Naive B cell (primary cell): ENCODE measurements at regions not wholly inside any gene's neighbourhood (a gene's known extent, or its start where the extent isn't known, plus 50 kb on each side); places are given as distances from the start of the nearest gene placed in this dataset.

Experiments
- ATAC-seq, 2 donors: fragments of 150-1000 bp; cut with Tn5 transposase; 2 replicates each; pipeline ENCODE4 v1.10.0; 2021; ENCODE audit warnings: low read depth in 2 of 2, mild to moderate bottlenecking in 2 of 2, moderate library complexity in 2 of 2
- DNase-seq: peaks from one replicate; pipeline ENCODE4 v3.0.0; 2022
- H3K27ac Mint-ChIP-seq, 6 donors: one replicate each; pipeline ENCODE4 v1.8.0; 2020 to 2022; ENCODE audit warnings: mild to moderate bottlenecking in 6 of 6, mixed read lengths in 6 of 6, moderate library complexity in 5 of 6, inconsistent platforms in 2 of 6
- H3K27me3 Mint-ChIP-seq, 3 donors: one replicate each; pipeline ENCODE4 v1.8.0; 2021 to 2022; ENCODE audit warnings: mixed read lengths in 3 of 3, mild to moderate bottlenecking in 1 of 3
- H3K36me3 Mint-ChIP-seq, 2 donors: one replicate each; pipeline ENCODE4 v1.8.0; 2020 to 2022; ENCODE audit warnings: mixed read lengths in 2 of 2, inconsistent platforms in 1 of 2, mild to moderate bottlenecking in 1 of 2
- H3K4me1 Mint-ChIP-seq, 3 donors: one replicate each; pipeline ENCODE4 v1.8.0; 2020 to 2022; ENCODE audit warnings: mixed read lengths in 3 of 3, inconsistent platforms in 1 of 3, mild to moderate bottlenecking in 1 of 3, moderate library complexity in 1 of 3
- H3K4me3 Mint-ChIP-seq, 8 donors: one replicate each; pipeline ENCODE4 v1.8.0; 2020 to 2022; ENCODE audit warnings: mild to moderate bottlenecking in 8 of 8, mixed read lengths in 8 of 8, moderate library complexity in 8 of 8, inconsistent platforms in 2 of 8
- H3K9me3 Mint-ChIP-seq, 7 donors: one replicate each; pipeline ENCODE4 v1.8.0; 2020 to 2022; ENCODE audit warnings: mixed read lengths in 7 of 7, mild to moderate bottlenecking in 5 of 7, inconsistent platforms in 2 of 7, moderate library complexity in 1 of 7

DNA sequence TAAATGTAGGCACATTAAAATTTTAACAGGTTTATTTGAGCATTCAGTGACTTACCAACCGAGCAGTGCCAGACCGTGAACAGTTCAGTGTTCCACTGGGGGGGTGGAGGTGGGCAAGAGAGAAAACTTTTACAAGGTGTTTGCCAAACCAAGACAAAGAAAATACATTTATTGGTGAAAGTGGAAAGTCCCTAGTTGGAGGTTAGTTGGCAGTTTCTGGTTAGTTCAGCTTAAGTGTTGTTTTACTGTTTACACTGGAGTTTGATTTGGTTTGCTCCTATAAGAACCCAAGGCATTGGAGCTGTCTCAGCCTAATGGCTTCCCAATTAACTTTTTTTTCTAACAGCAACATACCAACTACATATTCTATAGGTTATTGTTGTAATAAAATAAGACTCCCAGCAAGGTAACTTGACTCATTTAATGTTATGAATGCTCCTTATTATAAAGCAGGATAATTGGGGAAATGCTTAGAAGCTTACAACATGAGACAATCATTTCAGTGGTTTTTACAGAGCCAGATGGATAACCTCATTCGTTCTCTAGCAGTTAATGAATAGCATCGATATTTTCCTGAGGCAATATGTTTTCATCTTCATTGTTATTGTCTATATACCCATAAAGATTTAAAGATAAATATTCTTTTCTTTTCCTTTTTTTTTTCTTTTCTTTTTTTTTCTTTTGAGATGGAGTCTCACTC is 115.8 kb downstream of the ETNK1 start:
- no peaks in the 10 kb centered on the region for H3K4me1 Mint-ChIP-seq
- no peaks in the 10 kb centered on the region for H3K36me3 Mint-ChIP-seq
- H3K9me3 Mint-ChIP-seq, result peaks cover 0 to 3% (median 0%) of the 10 kb centered on the region in 7 donors
- ATAC-seq (no peak), DNase-seq (no peak)
- no peaks in the 10 kb centered on the region for H3K27me3 Mint-ChIP-seq
- H3K4me3 Mint-ChIP-seq, result no peak overlapping the region
- H3K27ac Mint-ChIP-seq, result no peak overlapping the region

DNA sequence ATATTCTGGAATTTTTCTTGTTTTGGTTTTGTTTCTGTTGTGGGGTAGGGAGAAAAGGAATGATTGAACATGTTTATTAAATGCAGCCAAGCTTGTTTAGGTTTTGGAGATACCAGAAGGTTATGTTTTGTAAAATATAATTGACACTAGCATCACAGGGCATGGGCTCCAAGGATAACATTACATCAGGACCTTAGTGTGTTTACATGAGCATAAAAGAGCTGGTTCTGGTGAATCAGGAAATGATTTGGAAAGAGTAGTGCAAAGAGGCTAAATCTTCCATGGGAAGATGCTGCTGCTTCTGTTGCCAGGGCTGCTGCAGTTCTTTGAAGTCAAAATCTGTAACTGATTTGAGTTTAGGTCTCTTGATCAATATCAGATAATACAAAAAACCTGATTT is 118.7 kb downstream of the ETNK1 start:
- no peaks in the 10 kb centered on the region for H3K36me3 Mint-ChIP-seq
- peaks cover 0 to 5% (median 0%) of the 10 kb centered on the region in 3 donors for H3K27me3 Mint-ChIP-seq
- H3K9me3 Mint-ChIP-seq, result no peaks in the 10 kb centered on the region
- no peak overlapping the region for H3K27ac Mint-ChIP-seq
- no peak for ATAC-seq
- no peaks in the 10 kb centered on the region for H3K4me1 Mint-ChIP-seq
- no peak for DNase-seq
- H3K4me3 Mint-ChIP-seq, result no peak overlapping the region

DNA sequence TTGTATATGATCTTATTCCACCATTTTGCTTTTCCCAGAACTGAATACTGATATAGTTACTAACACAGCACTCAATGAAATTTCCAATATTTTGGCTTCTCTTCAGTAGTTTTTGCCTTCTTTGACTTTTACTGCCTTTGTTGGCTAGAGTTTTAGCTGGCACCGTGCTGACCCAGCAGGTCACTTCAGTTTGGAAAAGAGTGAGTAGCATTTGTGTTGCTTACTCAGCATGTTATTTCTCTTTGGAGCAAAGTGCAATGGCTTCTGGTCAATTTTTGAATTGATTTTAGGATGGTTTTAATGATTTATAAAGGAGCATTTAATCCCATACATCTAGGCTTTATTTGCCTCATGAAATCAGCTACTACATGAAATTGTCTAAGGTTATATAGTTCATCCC is 119.2 kb downstream of the ETNK1 start:
- no peak for DNase-seq
- no peak for ATAC-seq
- Mint-ChIP-seq H3K36me3 (no peaks in the 10 kb centered on the region), H3K4me1 (no peaks in the 10 kb centered on the region), H3K27ac (no peak overlapping the region), H3K4me3 (no peak overlapping the region), H3K27me3 (peaks cover 0 to 5% (median 0%) of the 10 kb centered on the region in 3 donors), H3K9me3 (no peaks in the 10 kb centered on the region)

DNA sequence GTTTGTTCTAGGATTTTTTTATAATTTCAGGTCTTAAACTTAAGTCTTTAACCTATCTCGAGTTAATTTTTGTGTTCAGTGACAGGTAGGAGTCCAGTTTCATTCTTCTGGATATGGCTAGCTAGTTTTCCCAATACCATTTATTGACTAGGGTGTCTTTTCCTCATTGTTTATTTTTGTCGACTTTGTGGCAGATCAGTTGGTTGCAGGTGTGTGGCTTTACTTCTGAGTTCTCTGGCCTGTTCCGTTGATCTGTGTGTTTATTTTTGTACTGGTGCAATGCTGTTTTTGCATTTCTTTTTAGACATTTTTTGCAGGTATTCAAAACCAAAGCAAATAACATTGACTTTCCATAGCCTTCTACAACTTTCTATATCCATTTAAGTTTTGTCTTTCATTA is 121.7 kb downstream of the ETNK1 start:
- H3K9me3 Mint-ChIP-seq, result no peaks in the 10 kb centered on the region
- no peak for ATAC-seq

DNA sequence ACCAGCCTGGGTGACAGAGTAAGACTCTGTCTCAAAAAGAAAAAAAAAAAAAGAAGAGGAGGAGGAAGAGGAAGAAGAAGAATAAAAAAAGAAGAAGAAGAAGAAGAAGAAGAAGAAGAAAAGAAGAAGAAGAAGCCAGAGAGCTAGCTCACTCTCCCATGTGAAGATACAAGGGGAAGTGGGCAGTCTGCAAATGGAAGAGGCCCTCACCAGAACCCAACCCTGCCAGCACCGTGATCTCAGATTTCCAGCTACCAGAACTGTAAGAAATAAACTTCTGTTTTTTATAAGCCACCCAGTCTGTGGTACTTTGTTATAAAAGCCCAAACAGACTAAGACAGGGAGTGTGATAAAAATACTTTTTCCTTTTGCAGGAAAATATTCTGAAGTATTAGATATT is 130.7 kb downstream of the ETNK1 start:
- no peak overlapping the region for H3K27ac Mint-ChIP-seq
- no peaks in the 10 kb centered on the region for H3K36me3 Mint-ChIP-seq
- no peaks in the 10 kb centered on the region for H3K4me1 Mint-ChIP-seq
- DNase-seq, result no peak
- no peak for ATAC-seq
- H3K9me3 Mint-ChIP-seq, result peaks cover 4 to 33% (median 8%) of the 10 kb centered on the region in 7 donors
- peak overlapping the region in 1 of 8 donors; percentile 23 for H3K4me3 Mint-ChIP-seq
- peaks cover 0 to 5% (median 0%) of the 10 kb centered on the region in 3 donors for H3K27me3 Mint-ChIP-seq

More for the DNA sequence above, 121.7 kb downstream of the ETNK1 start:
- Mint-ChIP-seq H3K27me3 (peaks cover 0 to 5% (median 0%) of the 10 kb centered on the region in 3 donors), H3K4me1 (no peaks in the 10 kb centered on the region), H3K27ac (no peak overlapping the region), H3K36me3 (no peaks in the 10 kb centered on the region), H3K4me3 (no peak overlapping the region)
- DNase-seq, result no peak

DNA sequence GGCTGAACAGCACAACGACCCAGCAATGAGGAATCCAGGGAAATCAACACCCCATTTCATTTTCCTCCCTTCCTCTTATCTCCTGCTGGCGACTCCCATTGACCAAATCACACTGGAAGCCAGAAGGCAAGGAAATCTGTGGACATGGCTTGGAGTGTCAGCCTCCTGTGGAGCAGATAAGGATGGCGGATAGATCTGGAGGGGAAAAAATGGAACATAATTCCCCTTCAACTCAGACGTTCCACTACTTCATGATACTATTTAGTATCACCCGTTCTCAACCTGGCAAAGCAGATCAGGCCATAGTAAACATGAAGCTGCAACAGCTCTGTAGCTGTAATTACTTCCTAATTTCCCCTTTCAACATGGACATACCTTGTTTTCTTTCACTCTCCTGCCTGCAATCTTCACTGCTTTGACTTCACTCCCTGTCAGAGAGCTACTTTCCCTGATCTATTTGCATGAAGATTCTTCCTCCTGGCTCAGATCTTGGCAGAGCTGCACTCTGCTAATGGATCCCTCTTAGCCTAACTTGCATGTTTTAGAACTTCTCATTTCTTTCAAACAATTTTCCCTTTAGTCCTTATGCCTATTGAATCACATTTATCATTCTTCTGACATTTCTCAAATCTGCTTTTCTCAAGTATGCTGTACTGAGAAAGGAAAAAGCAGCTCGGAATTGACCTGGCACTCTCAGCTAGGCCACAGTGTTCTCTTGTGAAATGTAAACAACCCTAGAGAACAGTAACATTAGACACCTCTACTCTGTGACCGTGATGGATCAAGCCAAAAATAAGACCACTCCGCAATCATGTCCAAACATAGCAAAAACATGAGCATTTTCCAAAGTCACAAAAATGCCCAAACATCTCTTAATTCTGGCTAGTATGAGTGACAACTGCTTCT is 135.1 kb downstream of the ETNK1 start:
- no peaks in the 10 kb centered on the region for H3K4me1 Mint-ChIP-seq
- H3K4me3 Mint-ChIP-seq, result no peak overlapping the region
- ATAC-seq (no peak), DNase-seq (no peak)
- H3K36me3 Mint-ChIP-seq, result no peaks in the 10 kb centered on the region
- peaks cover 2 to 19% (median 4%) of the 10 kb centered on the region in 7 donors for H3K9me3 Mint-ChIP-seq
- no peak overlapping the region for H3K27ac Mint-ChIP-seq
- no peaks in the 10 kb centered on the region for H3K27me3 Mint-ChIP-seq

DNA sequence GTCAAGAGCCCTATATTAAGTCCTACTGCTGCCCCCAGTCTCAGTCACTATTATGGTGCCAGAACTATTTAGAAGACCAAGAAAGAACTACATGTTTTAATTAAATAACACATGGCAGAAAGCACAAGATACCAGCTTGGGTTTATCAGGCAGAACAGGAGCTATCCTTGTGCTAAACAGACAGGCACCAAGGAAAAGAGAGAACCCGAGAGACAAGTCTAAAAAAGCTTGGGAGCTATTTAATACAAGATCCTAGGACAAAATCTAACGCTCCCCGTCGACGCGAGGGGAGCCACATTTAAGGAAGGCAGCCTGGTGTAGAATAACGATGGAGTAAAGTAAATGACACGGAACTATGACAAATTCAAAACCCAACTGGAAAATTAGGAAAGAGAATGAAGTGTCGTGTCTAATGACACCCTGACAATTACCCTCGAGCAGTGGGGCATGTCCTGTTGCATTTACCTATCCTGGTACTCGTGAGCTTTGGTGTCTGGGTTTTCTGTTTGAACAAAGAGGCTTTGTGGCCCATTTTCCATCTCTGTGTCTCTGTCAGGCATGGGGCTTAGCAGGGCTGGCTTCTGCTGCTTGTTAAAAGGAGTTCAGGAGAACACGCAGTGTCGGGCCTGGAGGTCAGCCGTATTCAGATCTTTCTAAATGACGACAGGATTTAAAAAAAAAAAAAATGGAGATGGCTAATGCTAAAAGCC is 140.6 kb downstream of the ETNK1 start:
- Mint-ChIP-seq H3K4me1 (no peaks in the 10 kb centered on the region), H3K27me3 (no peaks in the 10 kb centered on the region), H3K27ac (peak overlapping the region in 2 of 6 donors; percentile 12 to 22), H3K36me3 (no peaks in the 10 kb centered on the region), H3K4me3 (no peak overlapping the region), H3K9me3 (peaks cover 0 to 3% (median 0%) of the 10 kb centered on the region in 7 donors)
- ATAC-seq, result no peak
- DNase-seq, result no peak

DNA sequence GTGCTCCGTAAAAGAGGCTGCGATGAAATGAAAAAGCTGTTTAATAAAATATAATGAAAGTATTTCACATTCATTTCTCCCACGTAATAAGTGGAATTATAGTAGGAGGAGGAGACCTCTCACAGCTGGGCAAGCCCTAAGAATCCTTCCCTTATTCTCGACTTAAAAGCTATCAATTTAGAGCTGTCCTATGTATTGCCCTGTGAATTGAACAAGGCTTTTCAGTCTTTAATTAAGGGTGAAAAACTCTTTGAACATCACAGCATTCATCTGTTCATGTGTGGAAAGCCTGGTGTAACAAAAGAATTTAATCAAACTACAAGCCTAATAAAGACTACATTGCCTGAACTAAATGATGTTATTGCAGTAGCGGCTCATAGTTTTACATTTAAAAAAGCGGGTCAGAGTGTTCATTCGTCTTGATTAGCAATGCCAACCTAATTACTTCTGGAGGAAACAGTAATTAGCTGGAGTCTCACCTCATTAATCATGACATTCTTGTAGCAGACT is 142.0 kb downstream of the ETNK1 start:
- ATAC-seq, result no peak
- H3K36me3 Mint-ChIP-seq, result no peaks in the 10 kb centered on the region
- H3K27ac Mint-ChIP-seq, result no peak overlapping the region
- DNase-seq, result no peak
- no peak overlapping the region for H3K4me3 Mint-ChIP-seq
- no peaks in the 10 kb centered on the region for H3K4me1 Mint-ChIP-seq
- H3K27me3 Mint-ChIP-seq, result no peaks in the 10 kb centered on the region
- H3K9me3 Mint-ChIP-seq, result no peaks in the 10 kb centered on the region

DNA sequence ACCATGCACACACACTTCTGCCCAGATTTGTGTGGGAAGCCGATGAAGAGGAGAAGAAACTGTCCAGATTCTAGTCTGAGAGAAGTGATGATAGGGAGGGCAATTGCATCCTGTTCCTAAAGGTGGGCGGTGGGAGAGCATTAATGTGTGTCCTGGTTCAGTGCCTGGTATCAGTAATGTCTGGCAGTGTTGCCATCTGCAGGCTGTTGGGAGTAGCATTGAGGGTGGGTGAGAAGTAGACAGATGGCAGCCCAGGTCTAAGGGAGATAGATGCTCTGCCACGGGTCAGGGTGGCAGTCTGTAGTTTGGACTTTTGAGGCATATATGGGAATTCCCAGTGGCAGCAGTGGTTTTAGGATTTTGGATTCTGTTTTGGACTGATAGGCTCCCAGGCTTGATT is 156.4 kb downstream of the ETNK1 start:
- ATAC-seq (no peak), DNase-seq (no peak)
- peak overlapping the region in 1 of 8 donors; percentile 6 for H3K4me3 Mint-ChIP-seq
- H3K27ac Mint-ChIP-seq, result no peak overlapping the region
- H3K4me1 Mint-ChIP-seq, result no peaks in the 10 kb centered on the region
- peaks cover 0 to 13% (median 6%) of the 10 kb centered on the region in 3 donors for H3K27me3 Mint-ChIP-seq
- peaks cover 0 to 6% of the 10 kb centered on the region in 2 donors for H3K36me3 Mint-ChIP-seq
- H3K9me3 Mint-ChIP-seq, result peaks cover 0 to 14% (median 4%) of the 10 kb centered on the region in 7 donors

DNA sequence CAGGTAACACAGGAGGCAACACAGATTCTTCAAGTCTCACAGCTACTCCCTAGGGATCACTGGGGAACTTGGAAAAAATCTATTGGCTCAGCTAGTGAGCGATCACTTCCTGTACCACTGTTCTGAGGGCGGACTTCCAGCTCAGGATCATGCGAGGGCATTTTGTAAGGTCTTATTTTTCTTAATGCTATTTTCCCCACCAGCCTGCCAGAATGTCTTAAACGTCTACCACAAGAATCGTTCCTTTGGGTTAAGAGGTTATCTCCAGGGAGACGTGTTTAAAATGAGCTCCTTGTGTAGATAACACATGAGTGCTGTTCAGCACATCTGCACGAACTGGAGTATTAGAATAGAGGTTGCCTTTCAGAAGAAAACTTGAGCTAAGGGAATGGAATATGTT is 162.6 kb downstream of the ETNK1 start:
- ATAC-seq (no peak), DNase-seq (no peak)
- H3K4me1 Mint-ChIP-seq, result no peaks in the 10 kb centered on the region
- H3K27me3 Mint-ChIP-seq, result peaks cover 0 to 15% (median 0%) of the 10 kb centered on the region in 3 donors
- H3K36me3 Mint-ChIP-seq, result no peaks in the 10 kb centered on the region
- no peak overlapping the region for H3K27ac Mint-ChIP-seq
- no peak overlapping the region for H3K4me3 Mint-ChIP-seq
- H3K9me3 Mint-ChIP-seq, result peaks cover 4 to 17% (median 8%) of the 10 kb centered on the region in 7 donors

DNA sequence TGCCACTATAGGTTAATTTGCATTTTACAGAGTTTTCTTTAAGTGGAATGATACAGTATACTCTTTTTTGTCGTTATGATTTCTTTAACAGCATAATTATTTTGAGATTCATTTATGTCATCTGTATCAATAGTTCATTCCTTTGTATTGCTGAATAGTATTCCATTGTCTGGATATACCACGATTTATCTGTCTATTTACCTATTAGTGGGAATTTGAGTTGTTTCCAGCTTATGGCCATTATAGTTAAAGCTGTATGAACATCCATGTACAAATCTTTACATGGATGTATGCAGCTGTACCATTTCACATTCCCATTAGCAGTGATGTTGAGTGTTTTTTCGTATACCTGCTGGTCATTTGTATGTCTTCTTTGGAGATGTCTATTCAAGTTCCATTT is 163.9 kb downstream of the ETNK1 start:
- no peak overlapping the region for H3K27ac Mint-ChIP-seq
- H3K4me3 Mint-ChIP-seq, result no peak overlapping the region
- peaks cover 2 to 16% (median 5%) of the 10 kb centered on the region in 7 donors for H3K9me3 Mint-ChIP-seq
- no peaks in the 10 kb centered on the region for H3K4me1 Mint-ChIP-seq
- H3K36me3 Mint-ChIP-seq, result no peaks in the 10 kb centered on the region
- no peak for ATAC-seq
- H3K27me3 Mint-ChIP-seq, result peaks cover 0 to 15% (median 0%) of the 10 kb centered on the region in 3 donors
- DNase-seq, result no peak

DNA sequence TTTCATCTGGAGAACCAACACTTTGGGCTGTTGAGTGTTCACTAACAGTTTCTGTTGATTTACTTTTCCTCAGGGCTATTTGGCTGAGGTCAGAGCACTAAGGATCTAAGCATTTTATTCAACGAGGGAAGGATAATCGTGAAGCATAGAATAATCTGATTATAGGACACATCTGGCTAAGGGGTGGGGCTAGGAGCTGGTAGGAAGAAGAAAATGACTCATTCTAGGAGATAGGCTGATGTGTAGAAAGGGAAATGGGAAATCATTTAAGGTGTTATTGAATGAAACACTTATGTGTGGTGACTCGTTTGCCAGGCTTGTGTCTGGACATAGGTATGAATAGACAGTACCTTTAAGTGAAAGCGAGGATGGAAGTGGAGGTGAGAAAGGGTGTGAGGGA is 167.2 kb downstream of the ETNK1 start:
- Mint-ChIP-seq H3K27ac (no peak overlapping the region), H3K4me1 (no peaks in the 10 kb centered on the region), H3K9me3 (peaks cover 0 to 7% (median 4%) of the 10 kb centered on the region in 7 donors), H3K4me3 (no peak overlapping the region), H3K27me3 (peaks cover 0 to 11% (median 0%) of the 10 kb centered on the region in 3 donors), H3K36me3 (no peaks in the 10 kb centered on the region)
- DNase-seq (no peak), ATAC-seq (no peak)

DNA sequence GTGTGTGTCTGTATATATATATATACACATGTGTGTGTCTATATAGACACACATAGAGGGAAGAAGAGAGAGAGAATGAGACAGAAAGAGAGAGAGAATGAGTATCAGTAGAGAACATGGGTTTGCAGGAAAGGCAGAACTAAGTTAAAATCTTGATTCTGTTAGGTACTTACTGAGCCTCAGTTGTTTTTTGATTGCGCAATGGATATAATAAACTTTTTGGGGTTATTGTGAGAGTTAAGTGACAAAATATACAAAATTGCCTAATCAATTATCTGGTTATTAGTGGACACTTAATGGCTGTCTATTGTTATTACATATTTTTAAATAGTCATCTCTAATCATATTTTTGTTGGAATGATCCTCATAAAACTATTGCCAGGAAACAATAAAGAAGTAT is 169.0 kb downstream of the ETNK1 start:
- H3K4me3 Mint-ChIP-seq, result no peak overlapping the region
- H3K9me3 Mint-ChIP-seq, result peaks cover 0 to 4% (median 2%) of the 10 kb centered on the region in 7 donors
- DNase-seq, result no peak
- no peaks in the 10 kb centered on the region for H3K4me1 Mint-ChIP-seq
- H3K36me3 Mint-ChIP-seq, result no peaks in the 10 kb centered on the region
- H3K27ac Mint-ChIP-seq, result no peak overlapping the region
- peaks cover 0 to 4% (median 0%) of the 10 kb centered on the region in 3 donors for H3K27me3 Mint-ChIP-seq
- ATAC-seq, result no peak
